Endothelial cell of umbilical vein (primary cell): ENCODE measurements at regions not wholly inside any gene's neighbourhood (a gene's known extent, or its start where the extent isn't known, plus 50 kb on each side); places are given as distances from the start of the nearest gene placed in this dataset.

Experiments used
- BruUV-seq: library from RNA; stranded (reverse); fragments of 400-500 nt; replicated peaks from 2 replicates; lab custom pipeline; 2021; lab: Mats Ljungman, UMichigan
- CTCF ChIA-PET: fragments of 300-600, 350-600 bp; sonication (Branson Sonifier 250); formaldehyde crosslinking; loops from one replicate; lab custom pipeline; 2021; ENCODE audit warnings: antibody characterized with exemption, inconsistent platforms; lab: Charles Lee
- POLR2A ChIA-PET: fragments of 300-600, 350-600 bp; sonication (Branson Sonifier 250); formaldehyde crosslinking; loops from one replicate; lab custom pipeline; 2021; ENCODE audit warnings: antibody characterized with exemption, inconsistent platforms; lab: Charles Lee
- DNase-seq: peaks from one replicate; pipeline ENCODE4 v3.0.0-alpha.2; 2011; ENCODE audit warnings: low read depth, low spot score
- FAIRE-seq: peaks from 2 replicates; lab custom pipeline; 2011; peaks lifted over from hg19 to GRCh38; lab: Jason Lieb, UNC
- H2AFZ ChIP-seq: 2 replicates; pipeline ENCODE4 v1.6.0; 2012; ENCODE audit warnings: low read depth, low read length, control low read depth, inconsistent platforms
- H3K27ac ChIP-seq: 2 replicates; pipeline ENCODE4 v1.5.1; 2011; ENCODE audit warnings: low read depth, mild to moderate bottlenecking, control low read depth, low read length, moderate library complexity; ENCODE audit not compliant: insufficient read depth
- H3K27me3 ChIP-seq, 2 experiments: 2 replicates each; pipeline versions ENCODE4 v1.6.0 to v1.6.1; 2011; ENCODE audit warnings: low read length in 2 of 2, mixed read lengths in 1 of 2; ENCODE audit not compliant: control insufficient read depth in 2 of 2, insufficient read depth in 2 of 2
- H3K36me3 ChIP-seq, 2 experiments: 2 replicates in 1 of 2; 3 replicates in 1 of 2; pipeline ENCODE4 v1.5.1; 2011; ENCODE audit warnings: low read length in 2 of 2, mild to moderate bottlenecking in 1 of 2, moderate library complexity in 1 of 2; ENCODE audit not compliant: control insufficient read depth in 2 of 2, insufficient read depth in 2 of 2; ENCODE audit errors: extremely low read depth in 1 of 2
- H3K4me1 ChIP-seq: 3 replicates; pipeline ENCODE4 v1.5.1; 2011; ENCODE audit warnings: mild to moderate bottlenecking, low read length; ENCODE audit not compliant: control insufficient read depth, insufficient read depth; ENCODE audit errors: extremely low read depth
- H3K4me2 ChIP-seq: 2 replicates; pipeline ENCODE4 v1.6.1; 2011; ENCODE audit warnings: low read length, control low read depth, mixed read lengths; ENCODE audit not compliant: insufficient read depth
- H3K4me3 ChIP-seq, 3 experiments: fragments of 200-600 bp in 1 of 3; sonication (generic), shearing (Covaris generic) in 1 of 3; replicated peaks in 1 of 3; 2 replicates each; pipeline ENCODE4 v1.5.1; 2011 to 2016; ENCODE audit warnings: control low read depth in 3 of 3, low read length in 3 of 3, mild to moderate bottlenecking in 2 of 3, inconsistent platforms in 1 of 3, low read depth in 1 of 3, moderate library complexity in 1 of 3; ENCODE audit not compliant: insufficient read depth in 1 of 3
- H3K79me2 ChIP-seq: 2 replicates; pipeline ENCODE4 v1.6.0; 2012; ENCODE audit warnings: low read length, inconsistent platforms; ENCODE audit not compliant: control insufficient read depth, insufficient read depth
- H3K9ac ChIP-seq: replicated peaks from 2 replicates; pipeline ENCODE3; 2011; ENCODE audit warnings: low read length, control low read depth; ENCODE audit not compliant: insufficient read depth; ENCODE audit errors: extremely low read depth
- H3K9me1 ChIP-seq: replicated peaks from 3 replicates; pipeline ENCODE4 v1.6.0; 2011; ENCODE audit warnings: mild to moderate bottlenecking, low read length; ENCODE audit not compliant: control insufficient read depth, insufficient read depth; ENCODE audit errors: extremely low read depth
- H3K9me3 ChIP-seq: replicated peaks from 2 replicates; pipeline ENCODE4 v1.5.1; 2012; ENCODE audit warnings: low read length, inconsistent platforms; ENCODE audit not compliant: control insufficient read depth, insufficient read depth
- H4K20me1 ChIP-seq: replicated peaks from 2 replicates; pipeline ENCODE3; 2011; ENCODE audit warnings: mild to moderate bottlenecking, low read length; ENCODE audit not compliant: control insufficient read depth, insufficient read depth; ENCODE audit errors: extremely low read depth
- EZH2 ChIP-seq: IDR thresholded peaks from 2 replicates; pipeline ENCODE4 v1.6.1; 2012; ENCODE audit warnings: borderline replicate concordance, low read depth, mild to moderate bottlenecking, moderate library complexity, low read length, inconsistent platforms; ENCODE audit not compliant: severe bottlenecking
- FOS ChIP-seq: IDR thresholded peaks from 2 replicates; pipeline ENCODE4 v1.6.1; 2011; ENCODE audit warnings: mild to moderate bottlenecking, low read length, moderate library complexity, borderline replicate concordance; ENCODE audit not compliant: insufficient read depth
- GATA2 ChIP-seq: IDR thresholded peaks from 2 replicates; pipeline ENCODE4 v1.7.0; 2011; ENCODE audit warnings: low read depth, mild to moderate bottlenecking, moderate library complexity, mixed read lengths, low read length; ENCODE audit not compliant: insufficient read length, insufficient read depth
- JUN ChIP-seq: IDR thresholded peaks from 2 replicates; pipeline ENCODE4 v1.6.1; 2011; ENCODE audit warnings: borderline replicate concordance, low read depth; ENCODE audit not compliant: insufficient read length, insufficient read depth
- MYC ChIP-seq: IDR thresholded peaks from one replicate; pipeline ENCODE4 v1.6.1; 2011; ENCODE audit warnings: mild to moderate bottlenecking, low read depth, low read length
- POLR2A ChIP-seq: IDR thresholded peaks from 2 replicates; pipeline ENCODE4 v1.6.1; 2012; ENCODE audit warnings: low read depth, mild to moderate bottlenecking, control low read depth, low read length
- POLR2AphosphoS5 ChIP-seq: IDR thresholded peaks from 2 replicates; pipeline ENCODE4 v1.6.1; 2012; ENCODE audit warnings: low read depth, mild to moderate bottlenecking, control low read depth, low read length, moderate library complexity; ENCODE audit not compliant: insufficient read depth
- dilution Hi-C: fragments of 300-500 bp; cut with MboI; formaldehyde crosslinking; loops from one replicate; pipeline ENCODE4 v1.15.0; 2019; ENCODE audit warnings: low sequenced_read_pairs; ENCODE audit not compliant: extremely low pct_ligation_motif_present
- intact Hi-C: fragments of 100-400 bp; cut with micrococcal nuclease; formaldehyde crosslinking; loops from one replicate; pipeline ENCODE4 v1.10.0; 2022
- TF ChIP-seq, protein P1 (sequence below): IDR thresholded peaks from 2 replicates; pipeline ENCODE4 v1.6.1; 2011; ENCODE audit not compliant: insufficient read depth, insufficient read length
- TF ChIP-seq, protein P2 (sequence below), 2 donors: IDR thresholded peaks; 1 replicate in 1 of 2; 2 replicates in 1 of 2; pipeline ENCODE4 v1.5.1; 2011; ENCODE audit warnings: low read length in 2 of 2, mild to moderate bottlenecking in 2 of 2, moderate library complexity in 2 of 2, control low read depth in 1 of 2, inconsistent platforms in 1 of 2, low read depth in 1 of 2; ENCODE audit not compliant: insufficient read depth in 1 of 2; ENCODE audit errors: extremely low read depth in 1 of 2

DNA sequence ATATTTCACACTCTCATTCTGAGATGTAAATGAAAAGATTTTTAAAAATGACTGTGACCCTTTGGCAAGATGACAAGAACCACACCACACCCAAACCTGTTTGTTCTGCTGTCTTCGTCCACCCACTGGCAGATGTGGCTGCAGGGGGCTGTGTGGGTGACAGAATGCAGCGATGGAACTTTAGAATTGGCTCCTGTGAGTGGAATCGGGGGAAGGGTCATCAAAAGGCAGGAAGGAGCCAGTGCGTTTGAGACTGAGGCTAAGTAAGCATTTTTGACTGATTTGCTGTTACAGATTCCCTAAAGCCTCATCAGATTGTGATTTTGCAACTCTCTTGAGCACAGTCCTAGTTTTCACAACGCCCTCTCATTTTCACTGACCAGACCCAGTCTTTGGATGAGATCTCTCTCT lies 111.2 kb upstream of the ADGRL2 start:
- POLR2A ChIA-PET = no interaction called here
- H3K9ac ChIP-seq = no peak overlapping the region
- FAIRE-seq (no peak), DNase-seq (no peak)
- H3K9me3 ChIP-seq = no peaks in the 10 kb centered on the region
- dilution Hi-C loops = no loop called here
- no peaks in the 10 kb centered on the region for H3K79me2 ChIP-seq
- no peaks in the 10 kb centered on the region for H3K4me1 ChIP-seq
- H3K4me2 ChIP-seq = no peak overlapping the region
- H4K20me1 ChIP-seq = no peaks in the 10 kb centered on the region
- no peak for TF ChIP-seq POLR2A
- no peak for TF ChIP-seq JUN
- TF ChIP-seq, protein P1, sequence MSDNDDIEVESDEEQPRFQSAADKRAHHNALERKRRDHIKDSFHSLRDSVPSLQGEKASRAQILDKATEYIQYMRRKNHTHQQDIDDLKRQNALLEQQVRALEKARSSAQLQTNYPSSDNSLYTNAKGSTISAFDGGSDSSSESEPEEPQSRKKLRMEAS = no peak
- TF ChIP-seq, protein P2, sequence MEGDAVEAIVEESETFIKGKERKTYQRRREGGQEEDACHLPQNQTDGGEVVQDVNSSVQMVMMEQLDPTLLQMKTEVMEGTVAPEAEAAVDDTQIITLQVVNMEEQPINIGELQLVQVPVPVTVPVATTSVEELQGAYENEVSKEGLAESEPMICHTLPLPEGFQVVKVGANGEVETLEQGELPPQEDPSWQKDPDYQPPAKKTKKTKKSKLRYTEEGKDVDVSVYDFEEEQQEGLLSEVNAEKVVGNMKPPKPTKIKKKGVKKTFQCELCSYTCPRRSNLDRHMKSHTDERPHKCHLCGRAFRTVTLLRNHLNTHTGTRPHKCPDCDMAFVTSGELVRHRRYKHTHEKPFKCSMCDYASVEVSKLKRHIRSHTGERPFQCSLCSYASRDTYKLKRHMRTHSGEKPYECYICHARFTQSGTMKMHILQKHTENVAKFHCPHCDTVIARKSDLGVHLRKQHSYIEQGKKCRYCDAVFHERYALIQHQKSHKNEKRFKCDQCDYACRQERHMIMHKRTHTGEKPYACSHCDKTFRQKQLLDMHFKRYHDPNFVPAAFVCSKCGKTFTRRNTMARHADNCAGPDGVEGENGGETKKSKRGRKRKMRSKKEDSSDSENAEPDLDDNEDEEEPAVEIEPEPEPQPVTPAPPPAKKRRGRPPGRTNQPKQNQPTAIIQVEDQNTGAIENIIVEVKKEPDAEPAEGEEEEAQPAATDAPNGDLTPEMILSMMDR (IDR thresholded peaks at IDR 0.05; ENCODE audit: extremely low read depth in 1 of 2, insufficient read depth in 1 of 2, low read depth in 1 of 2, low read length in 2 of 2) = no peak
- no peak for TF ChIP-seq EZH2
- no peak for TF ChIP-seq POLR2AphosphoS5
- no peak for TF ChIP-seq GATA2
- TF ChIP-seq MYC = no peak
- no peak for TF ChIP-seq FOS
- H3K36me3 ChIP-seq = no peaks in the 10 kb centered on the region
- no peaks in the 10 kb centered on the region for H3K27me3 ChIP-seq
- intact Hi-C loops = no loop called here
- H3K9me1 ChIP-seq = no peaks in the 10 kb centered on the region
- no peak overlapping the region for H3K27ac ChIP-seq
- CTCF ChIA-PET = no interaction called here
- H2AFZ ChIP-seq = no peak overlapping the region
- BruUV-seq = no TSS peak
- no peak overlapping the region for H3K4me3 ChIP-seq
